ENCODE measurements at regions not wholly inside any gene's neighbourhood (a gene's known extent, or its start where the extent isn't known, plus 50 kb on each side); places are given as distances from the start of the nearest gene placed in this dataset.

DNA sequence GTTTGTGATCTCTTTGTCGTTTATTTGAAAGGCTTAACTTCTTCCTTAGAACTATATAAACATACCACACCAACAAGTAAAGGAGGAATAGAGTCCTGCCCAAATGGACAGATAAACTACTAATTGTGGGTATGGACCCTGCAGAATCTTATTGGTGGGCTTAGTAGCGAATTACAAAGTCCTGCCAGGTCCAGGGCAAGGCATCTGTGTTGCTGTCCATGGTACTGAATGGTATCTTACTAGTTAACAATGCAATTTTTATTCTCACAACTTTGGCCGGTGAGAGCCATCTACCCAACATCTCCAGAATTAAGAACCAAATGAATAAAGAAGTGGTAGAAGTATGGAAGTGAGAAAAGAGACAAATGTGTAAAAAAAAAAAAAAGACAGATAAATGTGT lies 1782.4 kb upstream of the WWC1 start:
- DNase-seq (ENCODE audit: low read depth) (no peak), FAIRE-seq (no peak)
- H3K4me3 ChIP-seq (ENCODE audit: low read depth, low read length) = no peak overlapping the region
- H3K27me3 ChIP-seq (ENCODE audit: control insufficient read depth, insufficient read depth, low read length) = no peaks in the 10 kb centered on the region
- no peak for TF ChIP-seq CTCF (IDR thresholded peaks at IDR 0.05; ENCODE audit: insufficient read depth, low read length, severe bottlenecking)
- H3K36me3 ChIP-seq (ENCODE audit: control insufficient read depth, insufficient read depth, low read length) = no peaks in the 10 kb centered on the region

DNA sequence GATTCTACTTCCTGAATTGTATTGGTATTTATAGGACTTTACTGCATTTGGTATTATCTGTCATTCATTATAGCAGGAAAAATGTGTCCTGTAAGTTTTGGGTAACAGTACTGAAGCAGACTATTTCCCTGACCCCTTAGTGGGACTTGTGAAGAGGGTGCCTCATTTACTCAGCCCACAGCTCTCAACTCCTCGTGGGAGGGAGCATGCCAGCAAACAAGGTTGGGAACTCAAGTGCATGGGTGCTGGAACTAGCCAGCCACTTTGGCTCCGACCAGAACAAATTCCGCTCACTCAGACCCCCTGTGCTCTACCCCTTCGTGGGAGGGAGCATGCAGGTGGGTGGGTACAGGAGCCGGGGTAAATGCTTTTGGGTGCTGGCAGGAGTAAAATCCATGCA lies 1773.5 kb upstream of the WWC1 start:
- FAIRE-seq = no peak
- no peak for TF ChIP-seq CTCF (IDR thresholded peaks at IDR 0.05; ENCODE audit: insufficient read depth, low read length, severe bottlenecking)
- Histone ChIP-seq H3K4me3 (ENCODE audit: low read depth, low read length) (no peak overlapping the region), H3K27me3 (ENCODE audit: control insufficient read depth, insufficient read depth, low read length) (no peaks in the 10 kb centered on the region), H3K36me3 (ENCODE audit: control insufficient read depth, insufficient read depth, low read length) (no peaks in the 10 kb centered on the region)
- DNase-seq (ENCODE audit: low read depth) = no peak

DNA sequence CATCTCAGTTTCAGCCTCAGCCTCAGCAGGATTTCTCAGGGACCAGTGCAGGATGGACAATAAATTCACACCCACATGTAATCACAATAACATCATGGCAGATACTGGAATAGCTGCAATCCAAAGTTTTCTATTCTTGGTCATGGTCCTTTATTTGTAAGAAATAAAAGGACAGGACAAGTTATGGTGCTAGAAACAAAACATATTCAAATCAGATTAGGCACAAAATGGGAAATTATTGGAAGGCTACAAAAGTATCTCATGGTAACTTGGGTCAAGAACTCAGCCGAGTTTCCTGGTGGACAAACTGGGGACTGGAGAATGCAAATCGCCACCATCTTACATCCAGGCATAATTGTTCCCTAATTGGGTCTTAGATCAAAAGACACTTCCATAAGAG lies 1768.2 kb upstream of the WWC1 start:
- no peak for TF ChIP-seq CTCF (IDR thresholded peaks at IDR 0.05; ENCODE audit: insufficient read depth, low read length, severe bottlenecking)
- Histone ChIP-seq H3K27me3 (ENCODE audit: control insufficient read depth, insufficient read depth, low read length) (no peaks in the 10 kb centered on the region), H3K4me3 (ENCODE audit: low read depth, low read length) (no peak overlapping the region), H3K36me3 (ENCODE audit: control insufficient read depth, insufficient read depth, low read length) (no peaks in the 10 kb centered on the region)
- no peak for FAIRE-seq
- no peak for DNase-seq (ENCODE audit: low read depth)

DNA sequence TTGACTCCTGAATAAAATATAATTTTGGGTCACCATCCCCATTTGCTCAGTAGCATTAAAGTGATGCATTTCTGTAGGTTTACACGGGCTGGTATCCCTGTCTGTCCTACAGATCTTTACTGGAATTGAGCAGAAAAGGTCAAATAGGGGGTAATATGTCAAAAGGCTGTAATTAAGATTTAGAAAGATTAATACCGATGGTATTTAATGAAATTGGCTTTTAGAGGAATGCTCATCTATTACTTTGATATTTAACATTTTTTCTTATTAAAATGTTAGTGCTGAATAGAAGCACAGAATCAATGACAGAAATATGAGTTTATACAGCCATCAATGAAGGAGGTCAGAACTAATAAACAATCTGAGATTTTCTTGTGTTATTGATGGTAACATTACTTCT lies 1762.2 kb upstream of the WWC1 start:
- FAIRE-seq (no peak), DNase-seq (ENCODE audit: low read depth) (no peak)
- H3K27me3 ChIP-seq (ENCODE audit: control insufficient read depth, insufficient read depth, low read length) = no peaks in the 10 kb centered on the region
- no peaks in the 10 kb centered on the region for H3K36me3 ChIP-seq (ENCODE audit: control insufficient read depth, insufficient read depth, low read length)
- TF ChIP-seq CTCF (IDR thresholded peaks at IDR 0.05; ENCODE audit: insufficient read depth, low read length, severe bottlenecking) = no peak
- no peak overlapping the region for H3K4me3 ChIP-seq (ENCODE audit: low read depth, low read length)

DNA sequence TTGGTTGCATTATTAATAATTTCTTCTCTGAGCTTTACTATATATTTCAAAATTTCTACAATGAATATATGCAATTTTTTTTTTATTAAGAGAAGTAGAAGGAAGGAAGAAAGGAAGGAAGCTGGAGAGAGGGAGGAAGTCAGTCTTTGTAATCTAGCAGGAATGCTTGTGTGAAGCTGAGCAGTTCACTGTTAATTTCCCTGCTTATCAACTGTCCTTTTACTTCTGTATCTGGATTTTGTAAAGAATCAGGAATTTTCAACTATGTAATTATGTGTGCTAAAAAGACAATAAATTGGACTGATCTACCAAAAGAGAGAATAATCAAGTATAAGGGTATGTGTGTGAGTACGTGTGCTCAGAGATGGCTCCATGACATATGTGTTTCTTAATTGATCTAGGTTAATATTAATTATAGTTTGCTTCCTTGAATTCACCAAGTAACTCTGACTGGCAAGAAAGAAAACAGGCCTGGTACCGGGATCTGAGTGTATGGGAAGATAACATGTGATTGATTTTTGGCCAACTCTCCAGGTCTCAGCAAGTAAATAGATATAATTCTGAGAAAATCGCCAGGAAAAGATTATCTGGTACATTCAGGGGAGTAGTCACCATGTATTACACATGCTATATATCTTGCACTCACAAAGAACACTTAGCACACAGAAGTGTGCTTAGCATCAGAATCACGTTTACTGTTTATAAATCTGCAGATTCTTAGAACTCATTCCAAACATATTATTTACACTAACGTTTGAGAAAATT lies 1758.8 kb upstream of the WWC1 start:
- FAIRE-seq (no peak), DNase-seq (ENCODE audit: low read depth) (no peak)
- Histone ChIP-seq H3K4me3 (ENCODE audit: low read depth, low read length) (no peak overlapping the region), H3K36me3 (ENCODE audit: control insufficient read depth, insufficient read depth, low read length) (no peaks in the 10 kb centered on the region), H3K27me3 (ENCODE audit: control insufficient read depth, insufficient read depth, low read length) (no peaks in the 10 kb centered on the region)
- TF ChIP-seq CTCF (IDR thresholded peaks at IDR 0.05; ENCODE audit: insufficient read depth, low read length, severe bottlenecking) = no peak

DNA sequence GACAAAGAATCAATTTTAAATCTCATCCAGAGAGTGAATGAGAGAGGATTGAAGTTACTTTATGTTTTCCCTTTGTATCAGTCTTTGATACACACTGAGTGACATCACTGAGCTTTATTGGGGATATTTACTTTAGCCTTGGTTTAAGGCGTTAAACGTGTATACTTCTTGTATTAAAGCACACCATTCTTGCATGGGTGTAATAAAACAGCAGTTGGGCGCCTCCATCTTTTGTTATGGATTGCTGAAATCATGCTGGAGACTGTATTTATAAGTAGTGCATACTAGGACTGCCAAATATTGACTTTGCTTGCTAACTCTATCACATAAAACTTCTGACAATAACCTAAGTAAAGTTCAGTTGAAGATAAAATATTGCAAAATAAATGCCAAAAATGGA lies 1755.8 kb upstream of the WWC1 start:
- TF ChIP-seq CTCF (IDR thresholded peaks at IDR 0.05; ENCODE audit: insufficient read depth, low read length, severe bottlenecking) = no peak
- no peak overlapping the region for H3K4me3 ChIP-seq (ENCODE audit: low read depth, low read length)
- H3K36me3 ChIP-seq (ENCODE audit: control insufficient read depth, insufficient read depth, low read length) = no peaks in the 10 kb centered on the region
- H3K27me3 ChIP-seq (ENCODE audit: control insufficient read depth, insufficient read depth, low read length) = no peaks in the 10 kb centered on the region
- FAIRE-seq = no peak
- DNase-seq (ENCODE audit: low read depth) = no peak

All from bronchial epithelial cell (primary cell).